ENCODE measurements at regions not wholly inside any gene's neighbourhood (a gene's known extent, or its start where the extent isn't known, plus 50 kb on each side); places are given as distances from the start of the nearest gene placed in this dataset.
A peak's percentile ranks its signal among the peaks of the same experiment; 100 is the strongest.

DNA sequence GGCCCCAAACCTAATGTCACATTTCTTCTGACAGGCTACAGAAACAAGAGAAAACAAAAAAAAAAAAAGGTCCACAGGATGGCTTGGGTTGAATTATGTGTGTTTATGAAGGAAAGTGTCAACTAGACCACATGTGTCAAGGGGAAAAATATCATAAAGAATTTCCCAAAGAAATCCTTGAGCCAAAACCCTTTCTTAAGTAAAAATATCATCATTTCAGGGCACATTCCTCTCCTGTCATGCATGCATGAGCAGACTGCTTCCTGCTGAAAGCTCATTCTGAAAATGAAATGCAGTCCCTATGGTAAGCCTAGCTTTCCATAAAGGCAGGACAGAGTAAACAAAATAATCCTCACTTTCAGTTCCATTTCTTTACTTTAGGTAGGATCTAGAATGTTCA lies 85.7 kb upstream of the RBBP8 start:
- no peak for DNase-seq (ENCODE audit: low spot score)

DNA sequence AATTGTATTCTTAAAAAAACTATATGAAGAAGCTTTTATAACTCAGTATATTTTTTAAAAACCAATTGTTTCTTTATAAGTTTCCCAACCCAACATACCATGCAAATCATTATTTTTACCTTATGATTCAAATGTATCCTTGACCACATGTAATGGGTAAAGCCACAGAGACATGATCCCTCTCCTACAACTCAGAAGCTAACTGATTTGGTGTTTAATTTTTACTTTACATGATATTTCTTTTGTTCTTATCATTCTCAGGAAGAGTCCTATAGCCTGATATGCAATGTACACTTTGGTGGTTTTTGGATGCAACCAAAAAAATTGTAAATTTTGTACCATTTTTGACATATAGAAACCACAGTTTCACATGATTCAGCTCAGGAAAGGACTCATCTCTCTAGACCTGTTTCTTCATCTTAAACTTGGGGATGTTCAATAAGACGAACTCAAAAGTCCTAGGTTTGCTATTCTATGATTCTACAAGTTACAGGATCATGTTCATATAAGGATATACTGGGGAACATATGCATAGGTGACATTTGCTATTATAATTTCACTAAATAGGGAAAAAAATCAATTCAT lies 85.2 kb upstream of the RBBP8 start:
- DNase-seq (ENCODE audit: low spot score) = no peak

DNA sequence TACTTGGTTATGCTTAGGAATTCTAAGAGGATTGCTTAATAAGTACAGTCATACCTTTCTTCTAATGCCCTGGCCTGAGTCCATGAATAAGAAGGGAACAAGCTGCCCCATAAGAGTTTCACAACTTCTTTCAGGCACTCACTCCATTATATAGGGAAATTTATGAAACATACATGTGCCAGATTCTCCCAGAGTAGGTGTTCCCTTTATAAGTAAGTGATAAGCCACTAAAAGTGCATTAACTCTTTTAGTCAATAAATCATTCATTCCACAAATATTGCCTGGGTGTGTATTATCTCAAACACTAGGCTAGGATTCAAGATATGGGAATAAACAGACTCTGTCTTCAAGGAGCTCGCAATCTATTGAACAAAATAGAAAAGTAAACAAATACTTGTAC lies 84.5 kb upstream of the RBBP8 start:
- DNase-seq (ENCODE audit: low spot score) = peak; percentile 57

DNA sequence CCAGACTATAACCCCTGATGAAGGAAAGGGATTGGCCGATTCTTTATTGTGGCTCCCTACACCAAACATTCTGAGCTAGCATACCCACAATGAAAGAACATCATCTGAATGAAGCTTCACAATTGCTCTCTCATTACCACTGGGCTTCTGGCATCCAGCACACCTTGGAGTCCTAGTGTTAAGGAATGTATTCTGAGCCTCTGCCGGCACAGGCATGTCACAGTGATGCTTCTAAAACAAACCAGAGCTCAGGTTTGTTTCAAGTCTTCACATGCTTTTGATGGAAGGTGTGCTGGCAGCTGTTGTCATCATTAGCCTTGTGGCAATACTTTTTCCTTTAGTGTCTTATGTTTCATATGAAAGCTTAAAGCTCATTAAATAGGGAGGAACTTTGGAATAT lies 76.3 kb upstream of the RBBP8 start:
- no peak for DNase-seq (ENCODE audit: low spot score)

DNA sequence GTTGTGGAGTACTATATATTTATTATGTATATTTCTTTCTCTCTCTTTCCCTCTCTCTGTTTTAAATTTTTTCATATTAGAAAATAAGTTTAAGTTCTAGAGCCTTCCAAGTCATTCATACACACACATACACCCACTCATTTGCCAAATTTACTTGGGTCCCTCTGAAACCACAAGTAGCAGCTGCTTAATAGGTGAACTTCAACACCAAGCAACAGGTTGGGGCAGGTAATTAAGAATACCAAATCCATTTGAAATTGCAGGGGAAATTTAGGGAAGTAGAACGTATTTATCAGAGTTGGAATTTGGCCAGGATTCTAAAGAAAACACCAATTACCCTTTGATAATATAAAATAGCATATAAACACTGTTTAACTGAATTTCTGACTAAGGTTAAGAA lies 75.0 kb upstream of the RBBP8 start:
- DNase-seq (ENCODE audit: low spot score) = no peak

DNA sequence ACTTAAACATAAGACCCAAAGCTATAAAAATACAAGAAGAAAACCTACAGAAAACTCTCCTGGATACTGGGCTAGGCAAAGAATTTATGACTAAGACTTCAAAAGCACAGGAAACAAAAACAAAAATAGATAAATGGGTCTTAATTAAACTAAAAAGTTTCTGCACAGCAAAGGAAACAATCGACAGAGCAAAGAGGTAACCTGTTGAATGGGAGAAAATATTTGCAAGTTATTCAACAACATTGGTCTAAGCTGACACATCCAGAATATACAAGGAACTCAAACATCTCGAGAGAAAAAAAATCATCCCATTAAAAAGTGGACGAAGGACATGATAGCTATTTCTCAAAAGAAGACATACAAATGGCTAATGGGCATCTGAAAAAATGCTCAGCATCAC lies 72.3 kb upstream of the RBBP8 start:
- no peak for DNase-seq (ENCODE audit: low spot score)

DNA sequence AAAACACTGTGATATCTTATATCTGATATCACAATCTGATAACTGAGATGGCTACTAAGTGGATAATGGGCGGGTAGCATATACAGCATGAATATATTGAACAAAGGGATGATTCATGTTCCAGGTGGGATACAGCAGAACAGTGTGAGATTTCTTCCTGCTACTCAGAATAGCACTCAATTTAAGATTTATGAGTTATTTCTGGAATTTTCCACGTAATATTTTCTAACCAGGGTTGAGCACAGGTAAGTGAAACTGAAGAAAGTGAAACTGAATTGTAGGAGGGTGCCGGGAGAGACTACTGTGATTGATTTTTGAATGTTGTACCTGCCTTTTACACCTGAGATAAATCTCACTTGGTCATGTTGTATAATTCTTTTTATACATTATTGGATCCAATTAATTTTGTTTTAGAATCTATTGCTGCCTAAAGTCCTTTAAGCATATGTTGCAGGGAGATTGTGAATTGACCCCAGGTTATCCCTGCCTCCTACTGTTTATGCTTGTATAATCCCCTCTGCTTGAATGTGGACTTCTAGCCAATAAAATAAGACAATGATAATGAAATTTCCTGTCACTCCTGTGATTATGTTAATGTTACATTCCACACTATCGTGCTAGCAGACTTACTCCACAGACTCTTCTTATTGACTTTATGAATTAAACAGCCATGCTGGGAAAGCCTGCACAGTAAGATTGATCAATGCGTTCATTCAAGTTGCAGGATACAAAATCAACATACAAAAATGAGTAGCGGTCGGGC lies 67.6 kb upstream of the RBBP8 start:
- no peak for DNase-seq (ENCODE audit: low spot score)

DNA sequence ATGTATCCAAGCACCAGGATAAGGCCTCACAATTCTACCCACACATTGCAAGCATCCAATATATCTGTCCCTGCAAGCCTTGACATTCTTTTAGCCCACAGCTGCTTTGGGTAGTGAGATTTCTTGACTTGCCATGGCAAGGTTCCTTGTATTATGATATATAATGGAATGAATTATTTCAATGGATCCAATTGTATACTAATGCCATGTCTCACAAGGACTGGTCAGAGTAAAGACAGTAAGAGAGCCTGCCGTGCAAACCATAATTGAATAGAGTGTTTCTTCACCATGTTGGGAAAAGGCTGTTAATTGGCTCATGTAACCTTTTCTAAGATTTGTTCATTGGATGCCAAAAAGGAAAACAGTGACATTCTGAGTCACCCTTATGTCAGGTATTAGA lies 64.3 kb upstream of the RBBP8 start:
- DNase-seq (ENCODE audit: low spot score) = no peak

DNA sequence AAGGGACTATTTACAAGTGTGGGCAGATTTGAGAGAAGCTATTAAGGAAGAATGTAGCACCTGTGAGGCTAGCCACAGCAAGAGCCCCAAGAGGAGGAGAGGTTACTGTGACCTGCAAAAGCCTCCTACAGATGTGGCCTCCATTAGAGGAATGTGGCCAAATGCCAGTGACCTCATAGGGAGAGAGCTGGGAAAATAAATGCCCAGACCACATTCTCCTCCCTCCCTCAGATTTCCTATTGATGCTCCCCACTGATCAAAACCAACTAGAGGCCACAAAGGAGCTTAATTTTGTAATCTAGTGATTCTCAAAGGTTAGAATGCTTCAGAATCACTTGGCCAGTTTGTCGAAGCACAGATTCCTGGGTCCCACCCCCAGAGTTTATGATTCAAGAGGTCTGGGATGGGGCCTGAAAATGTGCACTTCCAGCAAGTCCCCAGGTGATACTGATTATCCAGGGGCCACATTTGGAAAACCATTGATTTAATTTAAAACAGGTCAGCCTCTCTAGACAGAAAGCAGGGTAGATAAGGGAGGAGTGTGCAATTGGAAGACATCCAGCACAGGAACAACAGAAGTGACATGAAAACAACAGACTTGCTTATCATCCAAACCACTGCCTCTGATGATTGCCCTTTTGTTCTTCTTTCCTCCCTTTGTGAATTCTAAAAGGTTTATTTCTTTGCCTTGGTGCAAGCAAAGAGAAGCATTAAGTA lies 61.2 kb upstream of the RBBP8 start:
- peak; percentile 14 for DNase-seq (ENCODE audit: low spot score)

DNA sequence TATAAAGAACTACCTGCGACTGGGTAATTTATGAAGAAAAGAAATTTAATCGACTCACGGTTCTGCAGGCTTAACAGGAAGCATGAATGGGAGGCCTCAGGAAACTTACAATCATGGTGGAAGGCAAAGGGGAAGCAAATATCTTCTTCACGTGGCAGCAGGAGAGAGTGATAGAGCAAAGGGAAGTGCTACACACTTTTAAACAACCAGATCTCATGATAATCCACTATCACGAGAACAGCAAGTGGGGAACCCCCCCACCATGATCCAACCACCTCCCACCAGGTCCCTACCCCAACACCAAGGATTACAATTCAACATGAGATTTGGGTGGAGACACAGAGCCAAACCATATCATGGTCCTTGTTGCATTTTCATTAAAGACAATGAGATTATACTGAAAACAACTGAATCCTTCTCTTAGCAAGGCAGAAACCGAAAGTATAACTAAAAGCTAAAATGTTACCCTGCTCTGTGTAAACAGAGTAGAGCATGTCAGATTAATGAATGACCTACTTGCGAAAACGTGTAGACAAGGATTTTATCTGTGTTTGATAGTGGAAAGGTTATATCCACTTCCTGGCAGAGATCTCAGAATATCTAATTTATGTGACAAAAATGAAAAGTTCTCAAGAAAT lies 60.1 kb upstream of the RBBP8 start:
- no peak for DNase-seq (ENCODE audit: low spot score)

DNA sequence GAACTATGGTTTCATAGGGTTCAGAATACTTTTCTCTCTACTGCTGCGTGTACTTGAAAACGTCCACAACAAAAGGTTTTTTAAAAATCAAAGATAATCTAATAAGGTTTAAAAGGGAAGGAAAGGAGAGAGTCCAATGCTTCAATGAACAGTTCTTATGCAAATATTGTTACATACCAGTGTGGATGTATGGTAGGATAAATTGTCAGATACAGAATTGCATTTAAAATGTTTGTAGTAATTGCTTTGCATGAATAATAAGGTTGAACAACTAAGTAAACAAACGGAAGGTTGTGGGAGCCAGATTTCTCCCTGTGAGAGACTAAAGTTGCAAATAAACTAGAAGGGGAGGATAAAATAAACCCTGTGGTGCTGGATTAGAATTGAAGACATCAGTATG lies 53.8 kb upstream of the RBBP8 start:
- no peak for DNase-seq (ENCODE audit: low spot score)

DNA sequence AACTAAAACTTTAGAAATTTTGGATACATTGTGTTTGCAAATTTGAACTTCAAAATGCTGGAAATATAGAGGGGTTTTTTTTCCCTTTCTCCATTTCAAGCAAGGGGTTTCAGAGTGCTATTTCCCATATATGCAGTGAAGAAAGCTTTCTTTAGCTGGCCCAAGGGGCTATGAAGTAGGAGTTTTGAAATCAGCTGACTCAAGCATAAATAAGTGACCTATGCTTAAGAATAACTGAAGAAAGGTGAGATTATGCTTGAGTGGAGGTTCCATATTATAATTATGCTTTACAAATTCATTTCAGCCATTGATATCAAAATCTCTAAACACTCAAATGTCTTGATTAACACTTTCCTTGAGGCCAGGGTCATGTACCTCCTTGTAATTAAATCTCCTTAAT lies 51.0 kb upstream of the RBBP8 start:
- DNase-seq (ENCODE audit: low spot score) = no peak

DNA sequence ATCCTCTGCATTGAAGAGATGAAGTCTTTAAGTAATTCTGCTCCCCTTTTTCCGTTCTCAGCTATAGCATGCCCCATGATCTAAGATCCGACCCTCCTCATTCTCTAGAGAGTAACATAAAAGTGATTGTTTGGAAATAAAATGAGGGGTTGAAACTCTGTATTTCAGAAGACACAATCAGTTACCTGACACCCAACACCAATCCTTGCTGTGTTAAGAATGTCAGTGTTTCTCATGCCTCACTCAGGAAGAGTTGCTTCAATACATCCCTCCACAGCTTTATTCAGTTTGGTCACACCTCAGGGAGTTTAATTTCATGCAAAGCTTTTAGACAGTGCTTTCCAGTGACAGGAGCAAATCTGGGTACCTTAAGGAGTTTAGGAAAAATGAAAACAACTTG lies 49.9 kb upstream of the RBBP8 start:
- no peak for DNase-seq (ENCODE audit: low spot score)

Measured in AG20443 (cell line).